Activated CD4-positive, alpha-beta T cell treated with anti-CD3 and anti-CD28 coated beads, Interleukin-2, amount 50 U/mL, for 24 hours (primary cell): ENCODE measurements at regions not wholly inside any gene's neighbourhood (a gene's known extent, or its start where the extent isn't known, plus 50 kb on each side); places are given as distances from the start of the nearest gene placed in this dataset.

Source experiments
- DNase-seq, 2 donors: peaks; one replicate each; pipeline ENCODE4 v3.0.0-alpha.2; 2020; ENCODE audit warnings: low read depth in 1 of 2, low spot score in 1 of 2

GRCh38 chr13:78428646-78429045, 174.7 kb downstream of the POU4F1 start:
- no peak for DNase-seq

DNA sequence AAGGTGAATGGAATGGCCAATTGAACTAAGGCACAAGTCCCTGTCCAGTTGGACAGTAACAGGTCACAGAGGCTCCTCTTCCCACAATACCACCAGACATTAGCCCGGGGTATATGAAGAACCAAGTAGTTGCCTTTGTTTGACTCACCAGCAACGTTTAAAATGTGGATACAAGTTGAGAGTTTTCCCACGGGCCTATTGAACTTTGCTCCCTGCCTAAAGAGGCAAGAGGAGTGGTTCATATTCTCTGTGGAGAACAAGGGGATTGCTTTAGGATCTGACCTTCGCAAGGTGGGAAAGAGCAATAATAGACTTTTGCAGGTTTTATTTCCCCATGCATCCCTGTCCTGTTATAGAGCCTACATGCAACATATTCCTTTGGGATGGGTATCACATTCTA, 177.2 kb downstream of the POU4F1 start:
- DNase-seq: no peak

DNA sequence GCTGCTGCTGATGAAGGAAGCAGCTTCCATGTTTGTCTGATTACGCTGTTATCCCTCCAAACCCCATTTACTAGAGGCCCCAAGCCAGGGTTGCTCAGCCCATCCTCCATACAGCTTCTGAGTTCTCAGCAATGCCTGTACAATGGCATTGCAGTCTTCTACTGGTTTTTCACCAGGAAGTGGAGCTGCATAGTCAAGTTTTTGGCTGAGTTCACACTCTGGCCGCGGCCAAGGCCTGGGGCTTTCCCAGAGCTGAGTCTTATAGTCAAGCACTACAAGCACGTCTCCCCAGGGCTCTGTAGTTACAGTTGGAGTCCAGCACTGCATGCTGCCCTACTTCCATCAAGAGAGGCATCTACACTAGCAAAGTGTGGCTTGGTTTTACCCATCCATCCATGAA, 182.5 kb downstream of the POU4F1 start:
- DNase-seq: no peak

GRCh38 chr13:78413887-78414553, 189.3 kb downstream of the POU4F1 start:
- no peak for DNase-seq

DNA sequence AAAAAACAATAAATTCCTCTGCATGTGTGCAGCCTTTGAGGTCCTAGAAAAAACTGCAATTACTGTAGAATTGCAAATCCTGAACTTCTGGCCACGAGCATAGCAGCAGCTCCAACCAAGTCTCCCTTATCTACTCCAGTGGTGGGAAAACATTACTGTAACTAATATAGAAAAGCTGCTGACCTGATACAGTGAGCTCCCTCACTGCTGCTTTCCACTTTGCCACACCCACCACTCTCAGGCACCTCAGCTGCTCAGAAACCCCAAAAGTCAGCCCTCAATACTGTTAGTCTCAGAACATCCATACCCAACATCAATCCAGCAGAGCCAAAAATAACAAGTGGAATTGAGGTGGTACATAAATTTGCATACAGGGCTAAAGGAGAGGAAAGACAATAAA, 192.5 kb downstream of the POU4F1 start:
- DNase-seq: no peak

DNA sequence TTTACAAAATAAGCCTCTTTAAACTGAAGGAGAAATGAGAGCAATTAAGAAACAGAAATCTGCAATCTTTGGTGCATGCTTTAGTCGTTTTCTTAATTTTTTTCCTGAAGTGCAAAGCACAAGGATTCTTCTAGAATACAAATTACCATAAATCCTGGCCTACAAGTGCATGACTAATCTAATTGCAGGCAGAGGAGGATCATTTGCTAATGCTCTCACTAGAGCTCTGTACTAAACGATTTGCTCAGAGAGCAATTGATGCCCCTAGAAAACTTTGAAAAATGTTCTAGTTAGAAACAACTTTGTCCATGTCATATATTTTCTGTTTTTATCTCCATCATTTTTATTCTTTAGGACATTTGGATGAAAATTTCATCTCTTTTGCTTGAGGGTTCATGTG, 193.2 kb downstream of the POU4F1 start:
- no peak for DNase-seq

DNA sequence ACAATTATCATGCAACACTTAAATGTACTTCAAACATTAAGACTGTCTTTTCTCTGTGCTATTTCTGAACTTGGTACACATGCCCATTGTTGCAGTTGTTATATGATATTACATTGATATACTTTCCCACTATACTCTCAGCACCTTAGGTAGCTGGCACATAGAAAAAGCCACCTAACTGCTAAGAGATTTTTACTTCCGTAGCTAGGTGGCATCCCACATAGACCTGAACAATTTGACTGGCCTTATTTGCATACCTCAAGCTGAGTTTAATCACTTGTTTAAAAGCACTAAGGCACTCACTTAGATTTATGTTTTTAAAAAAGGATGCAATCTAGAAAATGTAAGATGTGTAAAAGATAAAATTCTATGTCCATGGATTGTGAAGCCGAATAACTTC, 194.2 kb downstream of the POU4F1 start:
- DNase-seq: no peak

DNA sequence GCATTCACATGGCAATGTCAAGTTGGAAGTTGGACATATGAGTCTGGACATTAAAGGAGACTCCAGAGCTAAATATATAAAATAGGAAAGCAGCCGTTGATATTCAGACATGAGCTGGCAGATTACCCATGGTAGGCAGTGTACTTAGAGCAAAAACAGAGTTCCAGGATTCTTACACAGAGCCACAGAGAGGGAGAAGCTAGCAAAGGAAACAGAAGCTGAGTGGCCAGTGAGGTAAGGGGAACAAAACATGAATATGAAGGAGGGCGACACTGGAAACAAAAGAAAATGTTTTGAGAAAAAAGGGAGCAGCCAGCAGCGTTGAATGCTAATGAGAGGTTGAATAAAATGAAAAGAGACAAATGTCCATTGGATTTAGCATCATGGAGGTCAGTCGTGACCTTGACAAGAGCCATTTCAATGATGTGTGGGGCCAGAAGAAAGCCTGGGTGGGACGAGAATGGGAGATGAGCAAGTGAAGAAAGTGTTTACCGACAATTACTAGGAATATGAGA, 198.4 kb downstream of the POU4F1 start:
- DNase-seq: no peak

- DNase-seq: no peak
These were observed 200.5 kb downstream of the POU4F1 start for GRCh38 chr13:78402708-78403400.

DNA sequence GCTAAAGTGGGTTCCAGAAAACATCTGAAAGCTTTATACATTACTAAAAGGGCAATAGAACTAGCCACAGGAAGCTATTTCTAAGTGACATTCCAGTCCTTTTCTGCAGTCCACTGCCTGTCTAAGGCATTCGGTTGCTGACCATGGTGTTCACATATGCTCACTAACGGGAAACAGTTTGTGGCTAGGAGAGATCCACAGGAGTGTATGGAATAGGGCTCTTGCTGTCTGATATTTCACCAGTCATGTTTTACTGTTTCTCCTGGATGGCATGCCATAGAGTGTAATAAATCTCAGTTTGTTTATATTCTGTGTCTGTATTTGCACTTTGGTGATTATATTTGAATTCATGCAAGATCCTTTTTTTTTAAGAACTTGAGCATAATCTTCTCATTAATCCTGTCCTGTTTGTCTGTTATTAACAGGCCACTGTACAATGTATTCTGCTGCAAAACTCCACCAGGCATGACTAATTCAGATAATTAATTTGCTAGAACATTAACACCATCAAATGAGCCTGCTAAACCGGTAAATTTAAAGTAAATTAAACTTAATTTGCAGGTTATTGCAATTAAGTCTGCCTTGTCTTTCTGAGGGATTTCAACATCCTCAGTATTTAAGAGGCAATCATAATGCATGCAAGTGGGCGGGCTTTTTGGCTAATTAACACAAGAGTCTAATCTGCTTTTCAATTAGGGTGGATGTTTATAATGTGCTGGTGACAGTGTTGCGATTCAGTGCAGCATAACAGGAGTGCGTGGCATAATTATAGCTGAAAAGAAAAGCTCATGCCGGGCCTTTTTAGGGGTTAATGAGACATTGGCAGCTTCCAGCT, 201.3 kb downstream of the POU4F1 start:
- DNase-seq: no peak

- DNase-seq: no peak
These were observed 204.5 kb downstream of the POU4F1 start for GRCh38 chr13:78398743-78399410.

DNA sequence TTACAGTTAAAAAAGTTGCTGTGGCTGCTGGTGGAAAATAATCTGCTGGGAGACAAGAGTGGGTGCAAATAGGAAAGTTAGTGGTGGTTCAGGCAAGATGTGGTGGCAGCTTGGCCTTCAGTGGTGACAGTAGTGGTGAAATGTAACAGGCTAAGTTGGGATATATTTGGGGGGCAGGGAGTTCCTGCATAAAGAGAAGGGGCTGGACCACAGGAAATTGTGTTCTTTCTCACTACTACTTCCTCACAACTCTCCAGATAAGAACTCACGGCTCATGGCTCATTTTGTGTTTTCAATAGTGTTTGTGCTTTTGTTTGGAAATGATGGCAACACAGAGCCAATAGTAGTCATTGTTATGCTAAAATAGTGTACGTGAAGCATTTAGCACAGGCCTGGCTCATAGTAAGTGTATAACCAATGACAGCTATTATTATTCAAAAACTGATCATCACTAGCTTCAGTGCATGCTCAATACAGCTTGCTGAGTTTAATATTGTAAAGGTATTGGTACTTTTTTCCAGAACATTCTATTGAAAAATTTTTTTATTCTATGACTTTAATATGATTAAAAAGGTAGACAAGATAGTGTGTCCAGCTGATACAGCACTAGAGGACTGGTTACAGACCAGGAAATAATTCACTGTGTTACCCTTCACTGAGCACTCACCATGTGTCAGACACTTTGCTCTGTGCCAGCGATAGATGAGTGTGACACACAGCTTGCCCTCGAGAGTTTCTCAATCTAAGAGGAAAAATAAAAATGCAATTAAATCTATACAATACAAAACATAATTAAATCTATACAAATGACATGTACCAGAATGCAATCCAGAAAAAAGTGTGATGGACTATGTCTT, 209.8 kb downstream of the POU4F1 start:
- no peak for DNase-seq

GRCh38 chr13:78383899-78384298, 219.5 kb downstream of the POU4F1 start:
- no peak for DNase-seq

GRCh38 chr13:78383071-78383484, 220.3 kb downstream of the POU4F1 start:
- no peak for DNase-seq

DNA sequence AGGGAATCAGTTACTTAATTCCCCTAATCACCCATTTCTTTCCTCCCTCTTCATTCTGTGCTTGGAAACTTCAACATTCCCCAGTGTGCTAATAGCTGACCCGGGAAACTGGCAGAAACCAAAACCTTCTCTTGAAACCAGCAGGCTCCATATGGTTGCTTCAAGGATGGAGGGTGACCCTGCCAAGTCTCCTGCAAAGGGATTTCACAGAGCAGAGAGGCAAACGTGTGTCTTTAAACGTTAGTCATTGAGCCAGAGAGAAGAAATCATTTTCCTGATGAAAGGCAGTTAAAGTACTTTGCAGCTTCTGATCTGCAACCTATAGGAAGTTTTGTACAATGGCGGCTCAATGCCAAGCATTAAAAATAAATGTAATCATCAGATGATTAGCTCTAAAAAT, 220.9 kb downstream of the POU4F1 start:
- DNase-seq: no peak

DNA sequence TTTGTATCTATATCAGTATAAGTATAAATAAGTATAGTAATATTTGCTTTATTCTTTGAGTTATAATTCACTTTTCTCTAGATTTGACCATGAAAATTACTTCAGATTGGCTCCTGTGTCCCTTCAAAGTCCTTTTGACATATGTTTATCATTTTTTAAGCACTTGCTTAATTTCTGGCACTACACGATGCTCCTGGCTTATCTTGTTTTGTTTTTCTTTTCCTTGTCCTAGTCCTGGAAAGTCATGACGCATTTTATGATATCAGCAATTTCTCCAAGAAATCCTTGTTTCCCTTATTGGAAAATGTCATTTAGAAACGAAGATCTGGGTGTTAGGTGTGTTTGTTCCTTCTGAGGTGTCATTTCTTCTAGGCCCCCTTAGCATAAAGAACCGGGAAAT, 226.5 kb downstream of the POU4F1 start:
- DNase-seq: no peak

DNA sequence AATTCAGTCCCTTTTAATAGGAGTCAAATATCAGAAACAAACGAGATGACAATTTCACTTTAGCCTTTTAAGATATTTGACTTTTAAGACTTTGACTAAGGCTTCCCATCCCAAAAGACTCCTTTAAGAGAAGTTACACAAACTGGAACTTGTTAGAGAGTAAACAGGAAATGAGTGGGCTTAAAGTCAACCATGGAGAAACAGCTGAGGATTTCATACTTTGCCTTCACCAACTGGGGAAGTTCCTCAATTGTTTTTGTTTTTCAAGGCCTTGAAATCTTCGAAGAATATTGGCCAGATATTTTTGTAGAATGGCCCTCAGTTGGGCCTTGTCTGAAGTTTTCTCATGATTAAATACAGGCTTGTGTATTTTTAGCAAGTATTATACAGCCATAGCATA, 227.3 kb downstream of the POU4F1 start:
- DNase-seq: no peak

GRCh38 chr13:78372581-78372980, 230.8 kb downstream of the POU4F1 start:
- no peak for DNase-seq

DNA sequence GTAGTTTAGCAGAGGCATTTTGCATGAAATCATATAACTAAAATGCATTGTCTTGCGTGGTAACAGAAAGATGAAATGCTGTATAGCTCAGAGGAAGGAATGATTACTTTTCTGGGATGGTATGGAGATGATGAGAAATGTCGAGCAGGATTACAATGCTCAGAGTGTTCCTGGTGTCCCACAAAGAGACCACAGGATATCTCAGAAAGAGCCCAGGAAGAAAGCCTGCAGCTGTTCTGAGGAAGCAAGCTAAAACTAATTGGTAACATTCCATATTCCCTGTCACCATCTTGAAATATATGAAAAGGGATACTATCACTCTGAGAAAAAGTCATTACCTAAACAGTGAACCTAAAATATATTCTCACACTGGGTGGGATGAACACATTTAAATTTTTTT, 233.1 kb downstream of the POU4F1 start:
- no peak for DNase-seq

- DNase-seq: no peak
These were observed 238.6 kb downstream of the POU4F1 start for GRCh38 chr13:78364711-78365110.
